ENCODE measurements at regions not wholly inside any gene's neighbourhood (a gene's known extent, or its start where the extent isn't known, plus 50 kb on each side); places are given as distances from the start of the nearest gene placed in this dataset.

DNA sequence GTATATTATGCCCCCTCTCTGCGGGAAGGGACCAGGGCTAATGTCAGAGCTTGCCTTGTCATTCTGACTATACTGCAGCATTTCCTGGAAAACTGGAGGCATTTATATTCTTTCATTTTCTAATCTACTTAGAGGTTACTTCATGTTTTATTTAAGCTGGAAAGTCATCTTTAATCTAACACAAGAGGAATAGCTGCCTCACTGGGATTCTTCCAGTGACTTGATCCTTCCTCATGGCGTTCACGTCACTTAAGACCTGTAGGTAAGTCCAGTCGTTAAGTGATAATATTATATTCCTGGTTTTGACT, 727.6 kb upstream of the DDX18 start:
- Histone ChIP-seq H3K36me3 (replicated peaks in 1 of 2; ENCODE audit: control insufficient read depth in 2 of 2, insufficient read depth in 2 of 2, low read length in 2 of 2) (no peaks in the 10 kb centered on the region), H3K23ac (ENCODE audit: low read depth, low read length, poor library complexity) (no peak overlapping the region), H2BK12ac (ENCODE audit: low read length) (no peak overlapping the region), H4K8ac (ENCODE audit: low read depth, low read length) (no peak overlapping the region), H3K4me3 (ENCODE audit: low read length in 2 of 2) (no peak overlapping the region), H3K4me1 (ENCODE audit: control insufficient read depth in 2 of 2, insufficient read depth in 1 of 2, low read depth in 1 of 2, low read length in 2 of 2) (peaks cover 12 to 22% of the 10 kb centered on the region in 2 donors), H3K4me2 (ENCODE audit: insufficient read depth, low read length, poor library complexity, severe bottlenecking) (no peak overlapping the region), H2BK15ac (ENCODE audit: low read length) (no peak overlapping the region), H3K79me1 (ENCODE audit: low read depth, low read length) (no peaks in the 10 kb centered on the region), H2AK5ac (ENCODE audit: low read depth, low read length) (no peak overlapping the region), H3K27ac (replicated peaks; ENCODE audit: low read length) (no peak overlapping the region), H3K9me3 (replicated peaks in 1 of 2; ENCODE audit: control insufficient read depth in 2 of 2, insufficient read depth in 1 of 2, low read depth in 1 of 2, low read length in 2 of 2) (no peaks in the 10 kb centered on the region), H3K18ac (ENCODE audit: low read length) (no peak overlapping the region), H2BK120ac (ENCODE audit: low read depth, low read length) (no peak overlapping the region), H2BK5ac (ENCODE audit: low read length) (no peak overlapping the region), H3K9ac (ENCODE audit: low read depth, low read length, poor library complexity) (no peak overlapping the region), H3K27me3 (ENCODE audit: control insufficient read depth in 3 of 3, insufficient read depth in 3 of 3, low read depth in 1 of 3, low read length in 3 of 3) (no peaks in the 10 kb centered on the region), H3K4ac (ENCODE audit: low read length) (no peak overlapping the region), H3K14ac (ENCODE audit: low read length) (no peak overlapping the region), H4K91ac (ENCODE audit: low read depth, low read length, poor library complexity) (no peak overlapping the region), H2AFZ (ENCODE audit: low read length) (peak overlapping the region; percentile 74)
- no CpG with 5 or more reads among the region's 4 CpGs for WGBS, 2 donors (ENCODE audit: extremely low coverage in 2 of 2, insufficient read length in 2 of 2, insufficient replicate concordance in 1 of 2)
- no peak for DNase-seq (ENCODE audit: low spot score)

DNA sequence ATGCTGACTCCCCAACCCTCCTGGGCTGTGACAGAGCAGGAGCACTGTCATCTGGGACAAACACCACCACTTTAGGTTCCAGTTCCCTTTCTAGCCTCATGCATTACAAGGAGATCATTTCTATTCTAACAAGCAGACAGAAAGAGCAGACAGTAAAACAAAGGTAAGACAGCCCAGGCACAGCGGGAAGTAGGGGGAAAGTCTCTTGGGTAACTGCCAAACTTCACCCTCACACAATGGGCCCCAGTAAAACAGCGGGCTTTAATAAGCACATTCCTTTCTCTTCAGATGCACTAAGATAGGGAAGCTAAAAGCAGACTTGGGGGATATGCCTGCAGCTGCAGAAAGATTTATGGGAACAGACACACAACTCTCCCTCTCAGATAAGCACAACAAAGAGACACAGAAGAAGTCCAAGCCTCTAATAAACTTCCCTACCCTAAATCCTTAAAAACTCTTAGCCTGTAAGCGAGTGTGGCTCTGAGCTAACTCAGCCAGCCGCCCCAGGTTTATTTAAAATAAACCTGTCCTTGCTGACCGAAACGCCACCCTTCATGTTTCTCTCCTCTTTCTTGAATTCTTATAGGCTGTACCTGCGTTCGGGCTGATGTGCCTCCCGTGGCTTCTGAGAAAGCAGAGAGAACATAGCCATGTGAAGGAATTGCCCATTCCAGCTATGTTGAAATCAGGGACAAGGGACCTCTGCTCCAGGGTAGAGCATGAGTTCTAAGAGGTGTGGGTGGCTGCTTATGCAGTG, 726.8 kb upstream of the DDX18 start:
- Histone ChIP-seq H3K9me3 (replicated peaks in 1 of 2; ENCODE audit: control insufficient read depth in 2 of 2, insufficient read depth in 1 of 2, low read depth in 1 of 2, low read length in 2 of 2) (no peaks in the 10 kb centered on the region), H2BK15ac (ENCODE audit: low read length) (no peak overlapping the region), H4K91ac (ENCODE audit: low read depth, low read length, poor library complexity) (no peak overlapping the region), H2AK5ac (ENCODE audit: low read depth, low read length) (no peak overlapping the region), H3K23ac (ENCODE audit: low read depth, low read length, poor library complexity) (no peak overlapping the region), H3K4ac (ENCODE audit: low read length) (no peak overlapping the region), H3K4me1 (ENCODE audit: control insufficient read depth in 2 of 2, insufficient read depth in 1 of 2, low read depth in 1 of 2, low read length in 2 of 2) (peaks cover 12 to 22% of the 10 kb centered on the region in 2 donors), H2BK12ac (ENCODE audit: low read length) (no peak overlapping the region), H3K9ac (ENCODE audit: low read depth, low read length, poor library complexity) (no peak overlapping the region), H2BK120ac (ENCODE audit: low read depth, low read length) (no peak overlapping the region), H3K14ac (ENCODE audit: low read length) (no peak overlapping the region), H3K18ac (ENCODE audit: low read length) (peak overlapping the region; percentile 70), H3K27me3 (ENCODE audit: control insufficient read depth in 3 of 3, insufficient read depth in 3 of 3, low read depth in 1 of 3, low read length in 3 of 3) (no peaks in the 10 kb centered on the region), H2AFZ (ENCODE audit: low read length) (peak overlapping the region; percentile 74), H3K36me3 (replicated peaks in 1 of 2; ENCODE audit: control insufficient read depth in 2 of 2, insufficient read depth in 2 of 2, low read length in 2 of 2) (no peaks in the 10 kb centered on the region), H3K79me1 (ENCODE audit: low read depth, low read length) (no peaks in the 10 kb centered on the region), H2BK5ac (ENCODE audit: low read length) (no peak overlapping the region), H3K4me2 (ENCODE audit: insufficient read depth, low read length, poor library complexity, severe bottlenecking) (peak overlapping the region; percentile 26), H3K27ac (replicated peaks; ENCODE audit: low read length) (peak overlapping the region; percentile 57), H4K8ac (ENCODE audit: low read depth, low read length) (no peak overlapping the region), H3K4me3 (ENCODE audit: low read length in 2 of 2) (peak overlapping the region in 1 of 2 donors; percentile 8)
- peak; percentile 32 for DNase-seq (ENCODE audit: low spot score)
- no CpG with 5 or more reads among the region's 9 CpGs for WGBS, 2 donors (ENCODE audit: extremely low coverage in 2 of 2, insufficient read length in 2 of 2, insufficient replicate concordance in 1 of 2)

DNA sequence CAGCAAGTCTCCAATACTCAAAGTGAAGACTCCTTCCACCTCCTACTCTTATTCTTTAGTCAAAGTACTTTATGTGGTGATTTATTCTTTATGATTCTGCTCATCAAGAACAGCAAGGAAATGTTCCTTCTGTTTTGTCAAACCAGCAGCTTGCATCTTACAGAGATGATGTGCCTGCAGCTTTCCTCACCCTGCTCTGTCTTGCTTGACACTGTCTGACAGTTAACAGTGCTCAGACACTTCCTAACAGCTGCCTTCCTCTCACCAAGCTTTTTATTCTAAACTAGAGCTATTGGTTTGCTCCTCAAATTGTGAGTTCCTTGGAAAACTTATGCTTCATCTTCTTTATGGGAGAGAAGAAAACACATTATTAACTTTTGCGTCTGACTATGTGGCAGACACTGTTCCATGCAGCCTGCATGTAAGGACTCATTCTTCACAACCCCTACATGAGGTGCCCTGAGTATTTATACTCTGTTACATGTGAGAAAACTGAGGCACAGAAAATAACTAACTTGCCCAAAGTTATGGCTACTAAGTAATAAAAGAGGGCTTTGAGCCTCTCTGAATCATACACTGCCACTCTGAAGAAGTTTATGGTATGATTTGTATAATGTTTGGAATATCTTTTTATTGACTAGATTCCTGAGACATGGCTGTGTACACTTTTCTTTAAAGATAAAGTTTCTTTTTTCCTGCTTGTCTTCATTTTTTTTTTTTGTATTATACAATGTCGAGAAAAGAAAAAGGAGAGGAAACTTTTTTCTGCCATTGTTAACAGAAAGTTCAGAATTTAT, 723.3 kb upstream of the DDX18 start:
- Histone ChIP-seq H3K36me3 (replicated peaks in 1 of 2; ENCODE audit: control insufficient read depth in 2 of 2, insufficient read depth in 2 of 2, low read length in 2 of 2) (no peaks in the 10 kb centered on the region), H3K79me1 (ENCODE audit: low read depth, low read length) (no peaks in the 10 kb centered on the region), H3K4me2 (ENCODE audit: insufficient read depth, low read length, poor library complexity, severe bottlenecking) (no peak overlapping the region), H2BK120ac (ENCODE audit: low read depth, low read length) (no peak overlapping the region), H2BK15ac (ENCODE audit: low read length) (no peak overlapping the region), H2BK12ac (ENCODE audit: low read length) (no peak overlapping the region), H3K9ac (ENCODE audit: low read depth, low read length, poor library complexity) (no peak overlapping the region), H3K4me3 (ENCODE audit: low read length in 2 of 2) (no peak overlapping the region), H3K4ac (ENCODE audit: low read length) (no peak overlapping the region), H3K9me3 (replicated peaks in 1 of 2; ENCODE audit: control insufficient read depth in 2 of 2, insufficient read depth in 1 of 2, low read depth in 1 of 2, low read length in 2 of 2) (no peaks in the 10 kb centered on the region), H3K4me1 (ENCODE audit: control insufficient read depth in 2 of 2, insufficient read depth in 1 of 2, low read depth in 1 of 2, low read length in 2 of 2) (peaks cover 10 to 18% of the 10 kb centered on the region in 2 donors), H3K27ac (replicated peaks; ENCODE audit: low read length) (no peak overlapping the region), H2AFZ (ENCODE audit: low read length) (no peak overlapping the region), H4K8ac (ENCODE audit: low read depth, low read length) (no peak overlapping the region), H2BK5ac (ENCODE audit: low read length) (no peak overlapping the region), H3K18ac (ENCODE audit: low read length) (no peak overlapping the region), H4K91ac (ENCODE audit: low read depth, low read length, poor library complexity) (no peak overlapping the region), H3K27me3 (ENCODE audit: control insufficient read depth in 3 of 3, insufficient read depth in 3 of 3, low read depth in 1 of 3, low read length in 3 of 3) (no peaks in the 10 kb centered on the region), H2AK5ac (ENCODE audit: low read depth, low read length) (no peak overlapping the region), H3K14ac (ENCODE audit: low read length) (no peak overlapping the region), H3K23ac (ENCODE audit: low read depth, low read length, poor library complexity) (no peak overlapping the region)
- no CpG with 5 or more reads among the region's 2 CpGs for WGBS, 2 donors (ENCODE audit: extremely low coverage in 2 of 2, insufficient read length in 2 of 2, insufficient replicate concordance in 1 of 2)
- DNase-seq (ENCODE audit: low spot score), result no peak

DNA sequence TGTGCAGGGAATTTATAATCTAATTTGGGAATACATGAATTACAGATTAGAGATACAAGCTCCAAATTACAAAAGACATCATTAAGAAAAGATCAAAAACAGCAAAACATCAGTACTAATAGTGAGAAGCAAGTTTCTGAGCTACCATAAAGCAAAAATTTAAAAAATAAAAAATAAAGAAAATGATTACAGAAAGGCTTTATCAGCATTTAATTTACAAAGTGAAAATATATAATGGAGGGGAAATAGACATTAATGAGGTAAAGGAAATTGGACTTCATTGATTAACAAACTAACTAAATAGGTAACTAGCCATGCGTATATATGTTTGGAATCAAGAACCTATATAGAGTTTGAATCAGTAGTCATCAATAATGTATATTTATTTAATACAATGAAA, 712.9 kb upstream of the DDX18 start:
- H4K8ac ChIP-seq (ENCODE audit: low read depth, low read length), result no peak overlapping the region
- no peak overlapping the region for H2BK5ac ChIP-seq (ENCODE audit: low read length)
- peaks cover 0 to 2% of the 10 kb centered on the region in 2 donors for H3K9me3 ChIP-seq (replicated peaks in 1 of 2; ENCODE audit: control insufficient read depth in 2 of 2, insufficient read depth in 1 of 2, low read depth in 1 of 2, low read length in 2 of 2)
- no peaks in the 10 kb centered on the region for H3K79me1 ChIP-seq (ENCODE audit: low read depth, low read length)
- H2BK12ac ChIP-seq (ENCODE audit: low read length), result no peak overlapping the region
- H3K4me2 ChIP-seq (ENCODE audit: insufficient read depth, low read length, poor library complexity, severe bottlenecking), result no peak overlapping the region
- no peaks in the 10 kb centered on the region for H3K36me3 ChIP-seq (replicated peaks in 1 of 2; ENCODE audit: control insufficient read depth in 2 of 2, insufficient read depth in 2 of 2, low read length in 2 of 2)
- H2AK5ac ChIP-seq (ENCODE audit: low read depth, low read length), result no peak overlapping the region
- no peak overlapping the region for H2BK15ac ChIP-seq (ENCODE audit: low read length)
- no peak overlapping the region for H3K18ac ChIP-seq (ENCODE audit: low read length)
- no peak overlapping the region for H3K14ac ChIP-seq (ENCODE audit: low read length)
- DNase-seq (ENCODE audit: low spot score), result no peak
- WGBS, 2 donors (ENCODE audit: extremely low coverage in 2 of 2, insufficient read length in 2 of 2, insufficient replicate concordance in 1 of 2), result no CpG with 5 or more reads among the region's 1 CpG
- H2BK120ac ChIP-seq (ENCODE audit: low read depth, low read length), result no peak overlapping the region
- no peak overlapping the region for H3K27ac ChIP-seq (replicated peaks; ENCODE audit: low read length)
- no peak overlapping the region for H3K4ac ChIP-seq (ENCODE audit: low read length)
- no peak overlapping the region for H3K23ac ChIP-seq (ENCODE audit: low read depth, low read length, poor library complexity)
- no peak overlapping the region for H3K9ac ChIP-seq (ENCODE audit: low read depth, low read length, poor library complexity)
- no peak overlapping the region for H4K91ac ChIP-seq (ENCODE audit: low read depth, low read length, poor library complexity)
- no peak overlapping the region for H3K4me3 ChIP-seq (ENCODE audit: low read length in 2 of 2)
- H3K4me1 ChIP-seq (ENCODE audit: control insufficient read depth in 2 of 2, insufficient read depth in 1 of 2, low read depth in 1 of 2, low read length in 2 of 2), result no peaks in the 10 kb centered on the region
- H3K27me3 ChIP-seq (ENCODE audit: control insufficient read depth in 3 of 3, insufficient read depth in 3 of 3, low read depth in 1 of 3, low read length in 3 of 3), result no peaks in the 10 kb centered on the region
- no peak overlapping the region for H2AFZ ChIP-seq (ENCODE audit: low read length)

Data from neuronal stem cell (in vitro differentiated cells).